ENCODE measurements at regions not wholly inside any gene's neighbourhood (a gene's known extent, or its start where the extent isn't known, plus 50 kb on each side); places are given as distances from the start of the nearest gene placed in this dataset.

- no peak for DNase-seq
- no peaks in the 10 kb centered on the region for H3K27me3 ChIP-seq (ENCODE audit: control insufficient read depth, insufficient read depth)
- H3K27ac ChIP-seq (ENCODE audit: low read length): no peak overlapping the region
- WGBS: 77% methylated on average over 3 of the region's 3 CpGs
- no peaks in the 10 kb centered on the region for H3K9me3 ChIP-seq (ENCODE audit: control insufficient read depth, low read length)
- intact Hi-C loops (cut with DNase I): no loop called here
- ATAC-seq: no peak
- H3K4me1 ChIP-seq (ENCODE audit: control insufficient read depth, insufficient read depth, low read length): no peaks in the 10 kb centered on the region
- H3K4me3 ChIP-seq (ENCODE audit: low read length): no peak overlapping the region
Measured at GRCh38 chr21:35617491-35617890, 442.8 kb downstream of the SETD4 start.

GRCh38 chr21:35616090-35616489, 444.2 kb downstream of the SETD4 start:
- ATAC-seq (no peak), DNase-seq (no peak)
- Histone ChIP-seq H3K27me3 (ENCODE audit: control insufficient read depth, insufficient read depth) (no peaks in the 10 kb centered on the region), H3K9me3 (ENCODE audit: control insufficient read depth, low read length) (no peaks in the 10 kb centered on the region), H3K27ac (ENCODE audit: low read length) (no peak overlapping the region), H3K4me3 (ENCODE audit: low read length) (no peak overlapping the region), H3K4me1 (ENCODE audit: control insufficient read depth, insufficient read depth, low read length) (no peaks in the 10 kb centered on the region)
- intact Hi-C loops (cut with DNase I): no loop called here
- 42% methylated on average over 4 of the region's 4 CpGs for WGBS

- no peak for ATAC-seq
- intact Hi-C loops (cut with DNase I): no loop called here
Measured at GRCh38 chr21:35615325-35615724, 445.0 kb downstream of the SETD4 start.

GRCh38 chr21:35614396-35614921, 445.9 kb downstream of the SETD4 start:
- Histone ChIP-seq H3K4me1 (ENCODE audit: control insufficient read depth, insufficient read depth, low read length) (no peaks in the 10 kb centered on the region), H3K9me3 (ENCODE audit: control insufficient read depth, low read length) (no peaks in the 10 kb centered on the region), H3K4me3 (ENCODE audit: low read length) (no peak overlapping the region), H3K27me3 (ENCODE audit: control insufficient read depth, insufficient read depth) (no peaks in the 10 kb centered on the region), H3K27ac (ENCODE audit: low read length) (no peak overlapping the region)
- intact Hi-C loops (cut with DNase I): no loop called here
- DNase-seq (no peak), ATAC-seq (no peak)
- WGBS: 89% methylated on average over 4 of the region's 4 CpGs

More at GRCh38 chr21:35615325-35615724, 445.0 kb downstream of the SETD4 start:
- Histone ChIP-seq H3K4me1 (ENCODE audit: control insufficient read depth, insufficient read depth, low read length) (no peaks in the 10 kb centered on the region), H3K27ac (ENCODE audit: low read length) (no peak overlapping the region), H3K9me3 (ENCODE audit: control insufficient read depth, low read length) (no peaks in the 10 kb centered on the region), H3K4me3 (ENCODE audit: low read length) (no peak overlapping the region), H3K27me3 (ENCODE audit: control insufficient read depth, insufficient read depth) (no peaks in the 10 kb centered on the region)
- WGBS: 77% methylated on average over 1 of the region's 1 CpG
- DNase-seq: no peak

GRCh38 chr21:35611708-35612132, 448.6 kb downstream of the SETD4 start:
- H3K27ac ChIP-seq (ENCODE audit: low read length): no peak overlapping the region
- DNase-seq: no peak
- no peak for ATAC-seq
- no peak overlapping the region for H3K4me3 ChIP-seq (ENCODE audit: low read length)
- H3K9me3 ChIP-seq (ENCODE audit: control insufficient read depth, low read length): no peaks in the 10 kb centered on the region
- H3K27me3 ChIP-seq (ENCODE audit: control insufficient read depth, insufficient read depth): no peaks in the 10 kb centered on the region
- WGBS: 64% methylated on average over 2 of the region's 2 CpGs
- intact Hi-C loops (cut with DNase I): no loop called here
- H3K4me1 ChIP-seq (ENCODE audit: control insufficient read depth, insufficient read depth, low read length): no peaks in the 10 kb centered on the region

- no peaks in the 10 kb centered on the region for H3K27me3 ChIP-seq (ENCODE audit: control insufficient read depth, insufficient read depth)
- DNase-seq (no peak), ATAC-seq (no peak)
- no peak overlapping the region for H3K27ac ChIP-seq (ENCODE audit: low read length)
- intact Hi-C loops (cut with DNase I): no loop called here
- H3K4me1 ChIP-seq (ENCODE audit: control insufficient read depth, insufficient read depth, low read length): no peaks in the 10 kb centered on the region
- 65% methylated on average over 4 of the region's 4 CpGs for WGBS
- H3K9me3 ChIP-seq (ENCODE audit: control insufficient read depth, low read length): no peaks in the 10 kb centered on the region
- H3K4me3 ChIP-seq (ENCODE audit: low read length): no peak overlapping the region
Measured at GRCh38 chr21:35609263-35609662, 451.1 kb downstream of the SETD4 start.

GRCh38 chr21:35607406-35607805, 452.9 kb downstream of the SETD4 start:
- DNase-seq (no peak), ATAC-seq (no peak)
- no peaks in the 10 kb centered on the region for H3K27me3 ChIP-seq (ENCODE audit: control insufficient read depth, insufficient read depth)
- intact Hi-C loops (cut with DNase I): no loop called here
- no peaks in the 10 kb centered on the region for H3K9me3 ChIP-seq (ENCODE audit: control insufficient read depth, low read length)
- WGBS: 67% methylated on average over 5 of the region's 5 CpGs
- no peak overlapping the region for H3K27ac ChIP-seq (ENCODE audit: low read length)
- H3K4me1 ChIP-seq (ENCODE audit: control insufficient read depth, insufficient read depth, low read length): no peaks in the 10 kb centered on the region
- no peak overlapping the region for H3K4me3 ChIP-seq (ENCODE audit: low read length)

- Histone ChIP-seq H3K4me3 (ENCODE audit: low read length) (no peak overlapping the region), H3K4me1 (ENCODE audit: control insufficient read depth, insufficient read depth, low read length) (no peaks in the 10 kb centered on the region), H3K27me3 (ENCODE audit: control insufficient read depth, insufficient read depth) (no peaks in the 10 kb centered on the region), H3K27ac (ENCODE audit: low read length) (no peak overlapping the region), H3K9me3 (ENCODE audit: control insufficient read depth, low read length) (no peaks in the 10 kb centered on the region)
- 58% methylated on average over 2 of the region's 2 CpGs for WGBS
- DNase-seq (no peak), ATAC-seq (no peak)
- intact Hi-C loops (cut with DNase I): no loop called here
Measured at GRCh38 chr21:35606578-35606977, 453.7 kb downstream of the SETD4 start.

GRCh38 chr21:35606146-35606545, 454.2 kb downstream of the SETD4 start:
- Histone ChIP-seq H3K4me1 (ENCODE audit: control insufficient read depth, insufficient read depth, low read length) (no peaks in the 10 kb centered on the region), H3K4me3 (ENCODE audit: low read length) (no peak overlapping the region), H3K27me3 (ENCODE audit: control insufficient read depth, insufficient read depth) (no peaks in the 10 kb centered on the region), H3K9me3 (ENCODE audit: control insufficient read depth, low read length) (no peaks in the 10 kb centered on the region), H3K27ac (ENCODE audit: low read length) (no peak overlapping the region)
- intact Hi-C loops (cut with DNase I): no loop called here
- no peak for ATAC-seq
- 85% methylated on average over 6 of the region's 6 CpGs for WGBS
- no peak for DNase-seq

- no peak for ATAC-seq
- no peaks in the 10 kb centered on the region for H3K27me3 ChIP-seq (ENCODE audit: control insufficient read depth, insufficient read depth)
- H3K9me3 ChIP-seq (ENCODE audit: control insufficient read depth, low read length): no peaks in the 10 kb centered on the region
- H3K4me3 ChIP-seq (ENCODE audit: low read length): no peak overlapping the region
- H3K4me1 ChIP-seq (ENCODE audit: control insufficient read depth, insufficient read depth, low read length): no peaks in the 10 kb centered on the region
- intact Hi-C loops (cut with DNase I): no loop called here
- no peak for DNase-seq
- WGBS: 73% methylated on average over 5 of the region's 5 CpGs
- H3K27ac ChIP-seq (ENCODE audit: low read length): no peak overlapping the region
Measured at GRCh38 chr21:35603494-35603893, 456.8 kb downstream of the SETD4 start.

GRCh38 chr21:35602811-35603362, 457.4 kb downstream of the SETD4 start:
- ATAC-seq (no peak), DNase-seq (peak in 1 of 3 donors; percentile 27)
- Histone ChIP-seq H3K9me3 (ENCODE audit: control insufficient read depth, low read length) (no peaks in the 10 kb centered on the region), H3K4me1 (ENCODE audit: control insufficient read depth, insufficient read depth, low read length) (no peaks in the 10 kb centered on the region), H3K27ac (ENCODE audit: low read length) (no peak overlapping the region), H3K27me3 (ENCODE audit: control insufficient read depth, insufficient read depth) (no peaks in the 10 kb centered on the region), H3K4me3 (ENCODE audit: low read length) (no peak overlapping the region)
- intact Hi-C loops (cut with DNase I): no loop called here
- 65% methylated on average over 7 of the region's 7 CpGs for WGBS

- Histone ChIP-seq H3K9me3 (ENCODE audit: control insufficient read depth, low read length) (no peaks in the 10 kb centered on the region), H3K27ac (ENCODE audit: low read length) (no peak overlapping the region), H3K27me3 (ENCODE audit: control insufficient read depth, insufficient read depth) (no peaks in the 10 kb centered on the region), H3K4me3 (ENCODE audit: low read length) (no peak overlapping the region), H3K4me1 (ENCODE audit: control insufficient read depth, insufficient read depth, low read length) (no peaks in the 10 kb centered on the region)
- ATAC-seq (no peak), DNase-seq (no peak)
- 40% methylated on average over 4 of the region's 4 CpGs for WGBS
- intact Hi-C loops (cut with DNase I): no loop called here
Measured at GRCh38 chr21:35601211-35601610, 459.1 kb downstream of the SETD4 start.
